H9 (cell line): ENCODE measurements at regions not wholly inside any gene's neighbourhood (a gene's known extent, or its start where the extent isn't known, plus 50 kb on each side); places are given as distances from the start of the nearest gene placed in this dataset.

ENCODE experiments used
- DNase-seq: peaks from one replicate; pipeline ENCODE4 v3.0.0-alpha.2; 2017
- H2AFZ ChIP-seq: one replicate; pipeline ENCODE4 v1.6.1; 2013; ENCODE audit warnings: mild to moderate bottlenecking, low read length, control low read depth, moderate library complexity
- H2AK5ac ChIP-seq: 2 replicates; pipeline ENCODE4 v1.6.1; 2013; ENCODE audit warnings: low read length, control low read depth, mixed read lengths; ENCODE audit not compliant: insufficient read length
- H2BK120ac ChIP-seq: one replicate; pipeline ENCODE4 v1.6.1; 2013; ENCODE audit warnings: low read depth, mild to moderate bottlenecking, low read length, control low read depth, inconsistent platforms; ENCODE audit not compliant: poor library complexity, severe bottlenecking
- H2BK12ac ChIP-seq: 2 replicates; pipeline ENCODE4 v1.6.1; 2013; ENCODE audit warnings: low read length, control low read depth, mixed read lengths, low read depth; ENCODE audit not compliant: insufficient read length
- H2BK15ac ChIP-seq: 2 replicates; pipeline ENCODE4 v1.6.1; 2013; ENCODE audit warnings: low read depth, low read length, control low read depth
- H2BK20ac ChIP-seq: one replicate; pipeline ENCODE4 v1.6.1; 2013; ENCODE audit warnings: low read depth, mild to moderate bottlenecking, low read length, control low read depth, inconsistent platforms; ENCODE audit not compliant: poor library complexity, severe bottlenecking
- H2BK5ac ChIP-seq: 2 replicates; pipeline ENCODE4 v1.6.1; 2013; ENCODE audit warnings: low read length, control low read depth, mixed read lengths; ENCODE audit not compliant: insufficient read length
- H3K14ac ChIP-seq: 2 replicates; pipeline ENCODE4 v1.6.1; 2013; ENCODE audit warnings: low read length, control low read depth; ENCODE audit not compliant: insufficient read depth
- H3K18ac ChIP-seq: 2 replicates; pipeline ENCODE4 v1.6.1; 2013; ENCODE audit warnings: low read depth, mild to moderate bottlenecking, mixed read lengths, low read length, control low read depth; ENCODE audit not compliant: insufficient read length
- H3K23ac ChIP-seq: 2 replicates; pipeline ENCODE4 v1.6.1; 2013; ENCODE audit warnings: low read length, control low read depth, mixed read lengths, low read depth; ENCODE audit not compliant: insufficient read length
- H3K23me2 ChIP-seq: 2 replicates; pipeline ENCODE4 v1.6.1; 2013; ENCODE audit warnings: low read depth, mild to moderate bottlenecking, mixed read lengths, low read length, control low read depth; ENCODE audit not compliant: insufficient read length, poor library complexity, severe bottlenecking
- H3K27ac ChIP-seq: 2 replicates; pipeline ENCODE4 v1.5.1; 2013; ENCODE audit warnings: low read length, control low read depth, mixed read lengths, low read depth; ENCODE audit not compliant: insufficient read length
- H3K27me3 ChIP-seq: 2 replicates; pipeline ENCODE4 v1.6.1; 2013; ENCODE audit warnings: low read length, control low read depth, inconsistent platforms; ENCODE audit not compliant: insufficient read depth
- H3K4ac ChIP-seq: 2 replicates; pipeline ENCODE4 v1.6.1; 2013; ENCODE audit warnings: low read depth, mild to moderate bottlenecking, control low read depth, inconsistent platforms, low read length, moderate library complexity
- H3K4me1 ChIP-seq: 2 replicates; pipeline ENCODE4 v1.6.1; 2013; ENCODE audit warnings: low read length, control low read depth, inconsistent platforms; ENCODE audit not compliant: insufficient read depth
- H3K4me2 ChIP-seq: 2 replicates; pipeline ENCODE4 v1.6.1; 2013; ENCODE audit warnings: low read length, control low read depth, mixed read lengths; ENCODE audit not compliant: insufficient read length, insufficient read depth
- H3K56ac ChIP-seq: 2 replicates; pipeline ENCODE4 v1.6.1; 2013; ENCODE audit warnings: low read depth, mild to moderate bottlenecking, mixed read lengths, low read length, control low read depth; ENCODE audit not compliant: insufficient read length
- H3K79me1 ChIP-seq: 2 replicates; pipeline ENCODE4 v1.6.1; 2013; ENCODE audit warnings: low read depth, mild to moderate bottlenecking, moderate library complexity, low read length, control low read depth, inconsistent platforms; ENCODE audit not compliant: insufficient read depth, poor library complexity, severe bottlenecking
- H3K79me2 ChIP-seq: 2 replicates; pipeline ENCODE4 v1.6.1; 2013; ENCODE audit warnings: low read length, control low read depth, inconsistent platforms; ENCODE audit not compliant: insufficient read depth
- H3K9ac ChIP-seq: 2 replicates; pipeline ENCODE4 v1.6.1; 2013; ENCODE audit warnings: low read length, control low read depth, mixed read lengths; ENCODE audit not compliant: insufficient read length; ENCODE audit errors: extremely low read depth
- H3K9me3 ChIP-seq: one replicate; pipeline ENCODE4 v1.6.1; 2013; ENCODE audit warnings: low read depth, low read length, inconsistent platforms; ENCODE audit not compliant: control insufficient read depth
- H3T11ph ChIP-seq: one replicate; pipeline ENCODE4 v1.6.1; 2013; ENCODE audit warnings: mild to moderate bottlenecking, low read length, control low read depth, inconsistent platforms
- H4K20me1 ChIP-seq: one replicate; pipeline ENCODE4 v1.6.1; 2013; ENCODE audit not compliant: control insufficient read depth, insufficient read length, insufficient read depth
- H4K5ac ChIP-seq: 2 replicates; pipeline ENCODE4 v1.6.1; 2013; ENCODE audit warnings: low read depth, mild to moderate bottlenecking, mixed read lengths, low read length, control low read depth; ENCODE audit not compliant: insufficient read length
- H4K8ac ChIP-seq: replicated peaks from 2 replicates; pipeline ENCODE4 v1.6.1; 2013; ENCODE audit warnings: low read length, control low read depth, mixed read lengths, low read depth; ENCODE audit not compliant: insufficient read length
- H4K91ac ChIP-seq: 2 replicates; pipeline ENCODE4 v1.6.1; 2013; ENCODE audit warnings: low read depth, mild to moderate bottlenecking, moderate library complexity, mixed read lengths, low read length, control low read depth; ENCODE audit not compliant: insufficient read length
- H3K27ac Mint-ChIP-seq, 3 experiments: 2 replicates in 2 of 3; 3 replicates in 1 of 3; pipeline ENCODE4 v1.8.0; 2020 to 2021; ENCODE audit warnings: mixed read lengths in 3 of 3, mild to moderate bottlenecking in 1 of 3, moderate library complexity in 1 of 3
- H3K27me3 Mint-ChIP-seq: 2 replicates; pipeline ENCODE4 v1.8.0; 2021; ENCODE audit warnings: low read depth, mild to moderate bottlenecking, moderate library complexity, mixed read lengths
- H3K36me3 Mint-ChIP-seq, 3 experiments: 2 replicates in 2 of 3; 3 replicates in 1 of 3; pipeline ENCODE4 v1.8.0; 2020 to 2021; ENCODE audit warnings: low read depth in 3 of 3, mixed read lengths in 3 of 3; ENCODE audit not compliant: insufficient read depth in 1 of 3
- H3K4me1 Mint-ChIP-seq, 2 experiments: 2 replicates each; pipeline ENCODE4 v1.8.0; 2020; ENCODE audit warnings: mixed read lengths in 2 of 2
- H3K4me3 Mint-ChIP-seq, 2 experiments: 2 replicates in 1 of 2; 3 replicates in 1 of 2; pipeline ENCODE4 v1.8.0; 2020 to 2021; ENCODE audit warnings: mild to moderate bottlenecking in 2 of 2, mixed read lengths in 2 of 2, moderate library complexity in 1 of 2
- H3K9me3 Mint-ChIP-seq, 2 experiments: 2 replicates in 1 of 2; 3 replicates in 1 of 2; pipeline ENCODE4 v1.8.0; 2020; ENCODE audit warnings: mild to moderate bottlenecking in 2 of 2, mixed read lengths in 2 of 2, moderate library complexity in 1 of 2
- WGBS: extraction: QIAGEN DNeasy Blood & Tissue Kit; methylation state at CpG from one replicate; pipeline ENCODE4 v1.1.7; 2013; ENCODE audit warnings: missing lambda C conversion rate, low lambda C conversion rate, mixed read lengths; ENCODE audit not compliant: insufficient read length; ENCODE audit errors: extremely low coverage; 5-methylcytosine and 5-hydroxymethylcytosine counted together
- TF ChIP-seq, protein P1 (sequence below): fragments of 200-600 bp; sonication (generic); conservative IDR thresholded peaks from 3 replicates; pipeline ENCODE4 v1.8.0; 2021; ENCODE audit warnings: antibody characterized with exemption, mild to moderate bottlenecking

DNA sequence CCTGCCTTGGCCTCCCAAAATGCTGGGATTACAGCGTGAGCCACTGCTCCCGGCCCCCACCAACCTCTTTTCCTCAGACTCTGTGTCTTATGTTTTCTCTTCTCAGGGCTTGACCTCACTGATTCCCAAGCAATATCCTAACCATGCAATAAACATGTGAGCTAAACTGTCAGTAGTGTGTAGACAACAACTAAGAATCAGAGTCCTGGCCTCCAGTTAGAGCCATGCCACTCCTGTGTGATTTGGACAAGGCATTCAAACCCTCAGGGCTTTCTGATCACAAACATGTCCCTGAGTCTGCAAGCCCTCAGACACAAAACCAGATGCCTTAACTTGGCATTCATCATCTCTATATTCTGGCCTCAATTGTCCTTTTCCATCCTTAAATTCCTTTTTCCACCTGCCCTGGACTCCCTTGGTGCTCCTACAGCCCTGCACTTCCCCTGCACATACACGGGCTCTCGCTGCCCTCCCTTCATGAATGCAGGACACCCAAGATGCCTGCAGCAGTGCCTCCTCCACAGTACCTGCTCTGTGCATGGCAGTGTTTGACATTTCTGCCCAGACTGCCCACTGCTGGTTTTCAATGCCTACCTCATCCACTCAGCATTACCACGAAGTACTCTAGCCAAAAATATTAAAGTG, 142.8 kb downstream of the CYP26A1 start:
- H2BK20ac ChIP-seq = no peak overlapping the region
- H2BK15ac ChIP-seq = no peak overlapping the region
- H3K4me1 ChIP-seq = no peaks in the 10 kb centered on the region; the same call in 1 of the 2 replicates
- H3K4ac ChIP-seq = no peak overlapping the region
- no peaks in the 10 kb centered on the region for H3K27me3 ChIP-seq
- H4K5ac ChIP-seq = no peak overlapping the region
- H3K79me2 ChIP-seq = no peaks in the 10 kb centered on the region
- peak overlapping the region; percentile 47; the same call in 1 of the 2 replicates for H3K14ac ChIP-seq
- Mint-ChIP-seq H3K4me1 (peaks cover 5 to 12% of the 10 kb centered on the region in 2 experiments; a peak in 3 of 4 replicates), H3K9me3 (no peaks in the 10 kb centered on the region), H3K36me3 (no peaks in the 10 kb centered on the region), H3K27me3 (no peaks in the 10 kb centered on the region; the same call in none of the 2 replicates), H3K4me3 (no peak overlapping the region), H3K27ac (no peak overlapping the region)
- TF ChIP-seq, protein P1, sequence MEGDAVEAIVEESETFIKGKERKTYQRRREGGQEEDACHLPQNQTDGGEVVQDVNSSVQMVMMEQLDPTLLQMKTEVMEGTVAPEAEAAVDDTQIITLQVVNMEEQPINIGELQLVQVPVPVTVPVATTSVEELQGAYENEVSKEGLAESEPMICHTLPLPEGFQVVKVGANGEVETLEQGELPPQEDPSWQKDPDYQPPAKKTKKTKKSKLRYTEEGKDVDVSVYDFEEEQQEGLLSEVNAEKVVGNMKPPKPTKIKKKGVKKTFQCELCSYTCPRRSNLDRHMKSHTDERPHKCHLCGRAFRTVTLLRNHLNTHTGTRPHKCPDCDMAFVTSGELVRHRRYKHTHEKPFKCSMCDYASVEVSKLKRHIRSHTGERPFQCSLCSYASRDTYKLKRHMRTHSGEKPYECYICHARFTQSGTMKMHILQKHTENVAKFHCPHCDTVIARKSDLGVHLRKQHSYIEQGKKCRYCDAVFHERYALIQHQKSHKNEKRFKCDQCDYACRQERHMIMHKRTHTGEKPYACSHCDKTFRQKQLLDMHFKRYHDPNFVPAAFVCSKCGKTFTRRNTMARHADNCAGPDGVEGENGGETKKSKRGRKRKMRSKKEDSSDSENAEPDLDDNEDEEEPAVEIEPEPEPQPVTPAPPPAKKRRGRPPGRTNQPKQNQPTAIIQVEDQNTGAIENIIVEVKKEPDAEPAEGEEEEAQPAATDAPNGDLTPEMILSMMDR = no peak
- no peak for DNase-seq
- no peak overlapping the region for H3K4me2 ChIP-seq
- H3K27ac ChIP-seq = no peak overlapping the region
- no peaks in the 10 kb centered on the region for H3K23me2 ChIP-seq
- H2BK120ac ChIP-seq = no peak overlapping the region
- WGBS = no CpG with 5 or more reads among the region's 5 CpGs
- H4K20me1 ChIP-seq = no peaks in the 10 kb centered on the region
- H3T11ph ChIP-seq = no peak overlapping the region
- no peak overlapping the region for H2AK5ac ChIP-seq
- H3K18ac ChIP-seq = no peak overlapping the region
- no peaks in the 10 kb centered on the region for H3K9me3 ChIP-seq
- no peak overlapping the region for H4K91ac ChIP-seq
- no peak overlapping the region for H2BK5ac ChIP-seq
- no peak overlapping the region for H3K23ac ChIP-seq
- H2BK12ac ChIP-seq = no peak overlapping the region
- no peak overlapping the region for H2AFZ ChIP-seq
- H3K9ac ChIP-seq = no peak overlapping the region
- H3K79me1 ChIP-seq = no peaks in the 10 kb centered on the region
- H3K56ac ChIP-seq = no peak overlapping the region
- H4K8ac ChIP-seq = no peak overlapping the region
